Osteoblast (primary cell): ENCODE measurements at regions not wholly inside any gene's neighbourhood (a gene's known extent, or its start where the extent isn't known, plus 50 kb on each side); places are given as distances from the start of the nearest gene placed in this dataset.
"Not testable (repeated sequence)": the region's sequence is repeated elsewhere in the genome, so short reads cannot be mapped to it uniquely, and the experiment has no call there.

Experiments used
- DNase-seq: peaks from one replicate; pipeline ENCODE4 v3.0.0; 2011; ENCODE audit warnings: low spot score, mixed read lengths; ENCODE audit not compliant: insufficient read length; ENCODE audit errors: missing footprints
- H2AFZ ChIP-seq: 2 replicates; pipeline ENCODE4 v1.6.0; 2011; ENCODE audit warnings: mild to moderate bottlenecking, low read length
- H3K27ac ChIP-seq: 2 replicates; pipeline ENCODE4 v1.5.1; 2011; ENCODE audit warnings: mild to moderate bottlenecking, low read depth, low read length, moderate library complexity
- H3K27me3 ChIP-seq: 2 replicates; pipeline ENCODE4 v1.6.0; 2012; ENCODE audit warnings: mild to moderate bottlenecking, control low read depth, inconsistent platforms, low read length, moderate library complexity; ENCODE audit not compliant: insufficient read depth
- H3K36me3 ChIP-seq: 2 replicates; pipeline ENCODE4 v1.5.1; 2011; ENCODE audit warnings: mild to moderate bottlenecking, low read length, control low read depth, moderate library complexity; ENCODE audit not compliant: insufficient read depth
- H3K4me1 ChIP-seq: 2 replicates; pipeline ENCODE4 v1.5.1; 2011; ENCODE audit warnings: mild to moderate bottlenecking, low read length, control low read depth, moderate library complexity; ENCODE audit not compliant: insufficient read depth
- H3K4me2 ChIP-seq: 2 replicates; pipeline ENCODE4 v1.6.0; 2011; ENCODE audit warnings: mild to moderate bottlenecking, low read length; ENCODE audit not compliant: insufficient read depth
- H3K4me3 ChIP-seq: fragments of 200-600 bp; sonication (generic); 3 replicates; pipeline ENCODE4 v1.5.1; 2012; ENCODE audit warnings: mild to moderate bottlenecking, low read length, inconsistent platforms; ENCODE audit not compliant: insufficient read depth
- H3K79me2 ChIP-seq: 2 replicates; pipeline ENCODE4 v1.6.0; 2012; ENCODE audit warnings: mild to moderate bottlenecking, low read length, control low read depth, inconsistent platforms; ENCODE audit not compliant: insufficient read depth
- H3K9me3 ChIP-seq: 2 replicates; pipeline ENCODE4 v1.5.1; 2011; ENCODE audit warnings: low read depth, low read length, control low read depth
- H4K20me1 ChIP-seq: 2 replicates; pipeline ENCODE4 v1.6.0; 2012; ENCODE audit warnings: mild to moderate bottlenecking, low read length, control low read depth; ENCODE audit not compliant: insufficient read depth
- CTCF ChIP-seq: IDR thresholded peaks from 2 replicates; pipeline ENCODE4 v1.5.1; 2011; ENCODE audit warnings: mild to moderate bottlenecking, low read depth, low read length, moderate library complexity; ENCODE audit errors: extremely low read depth

GRCh38 chr9:31590091-31590490 lies 794.4 kb upstream of the ACO1 start:
- no peaks in the 10 kb centered on the region for H3K79me2 ChIP-seq
- H3K27ac ChIP-seq: no peak overlapping the region
- no peaks in the 10 kb centered on the region for H4K20me1 ChIP-seq
- no peaks in the 10 kb centered on the region for H3K9me3 ChIP-seq
- no peak overlapping the region for H2AFZ ChIP-seq
- no peaks in the 10 kb centered on the region for H3K36me3 ChIP-seq
- no peaks in the 10 kb centered on the region for H3K4me1 ChIP-seq
- no peak overlapping the region for H3K4me3 ChIP-seq
- no peak for TF ChIP-seq CTCF
- H3K4me2 ChIP-seq: no peak overlapping the region
- H3K27me3 ChIP-seq: no peaks in the 10 kb centered on the region
- DNase-seq: peak; percentile 13

GRCh38 chr9:31597086-31597485 lies 787.4 kb upstream of the ACO1 start:
- not testable (repeated sequence) for H3K36me3 ChIP-seq, H2AFZ ChIP-seq, H3K4me2 ChIP-seq, H4K20me1 ChIP-seq, H3K4me1 ChIP-seq, H3K9me3 ChIP-seq, H3K27me3 ChIP-seq, H3K79me2 ChIP-seq, DNase-seq, H3K27ac ChIP-seq, H3K4me3 ChIP-seq

GRCh38 chr9:31597977-31598376 lies 786.5 kb upstream of the ACO1 start:
- no peak for TF ChIP-seq CTCF
- H2AFZ ChIP-seq: no peak overlapping the region
- no peaks in the 10 kb centered on the region for H3K9me3 ChIP-seq
- H3K36me3 ChIP-seq: no peaks in the 10 kb centered on the region
- no peaks in the 10 kb centered on the region for H3K27me3 ChIP-seq
- H3K79me2 ChIP-seq: no peaks in the 10 kb centered on the region
- H3K27ac ChIP-seq: no peak overlapping the region
- peak; percentile 3 for DNase-seq
- no peaks in the 10 kb centered on the region for H4K20me1 ChIP-seq
- no peaks in the 10 kb centered on the region for H3K4me1 ChIP-seq
- no peak overlapping the region for H3K4me2 ChIP-seq
- H3K4me3 ChIP-seq: no peak overlapping the region

- Histone ChIP-seq H3K27ac (no peak overlapping the region), H3K4me1 (no peaks in the 10 kb centered on the region), H3K9me3 (no peaks in the 10 kb centered on the region), H3K4me3 (no peak overlapping the region), H3K79me2 (no peaks in the 10 kb centered on the region), H3K36me3 (no peaks in the 10 kb centered on the region), H3K4me2 (no peak overlapping the region), H2AFZ (no peak overlapping the region), H3K27me3 (no peaks in the 10 kb centered on the region), H4K20me1 (no peaks in the 10 kb centered on the region)
- DNase-seq: no peak
- no peak for TF ChIP-seq CTCF
Measured at GRCh38 chr9:31601666-31602065, 782.8 kb upstream of the ACO1 start.

- no peak overlapping the region for H3K4me3 ChIP-seq
- peaks cover 9% of the 10 kb centered on the region for H3K4me1 ChIP-seq
- no peaks in the 10 kb centered on the region for H3K79me2 ChIP-seq
- no peak overlapping the region for H3K4me2 ChIP-seq
- no peaks in the 10 kb centered on the region for H4K20me1 ChIP-seq
- TF ChIP-seq CTCF: no peak
- no peak for DNase-seq
- H2AFZ ChIP-seq: no peak overlapping the region
- H3K36me3 ChIP-seq: no peaks in the 10 kb centered on the region
- no peak overlapping the region for H3K27ac ChIP-seq
- H3K27me3 ChIP-seq: no peaks in the 10 kb centered on the region
- no peaks in the 10 kb centered on the region for H3K9me3 ChIP-seq
Measured at GRCh38 chr9:31604531-31604930, 779.9 kb upstream of the ACO1 start.
